DND-41 (cell line): ENCODE measurements at regions not wholly inside any gene's neighbourhood (a gene's known extent, or its start where the extent isn't known, plus 50 kb on each side); places are given as distances from the start of the nearest gene placed in this dataset.

Source experiments
- CTCF ChIP-seq: IDR thresholded peaks from 2 replicates; pipeline ENCODE4 v1.5.1; 2012; ENCODE audit warnings: borderline replicate concordance, low read length, moderate library complexity, mild to moderate bottlenecking; ENCODE audit not compliant: poor library complexity, severe bottlenecking; ENCODE audit errors: extremely low read depth
- EZH2 ChIP-seq: IDR thresholded peaks from 3 replicates; pipeline ENCODE4 v1.6.1; 2012; ENCODE audit warnings: borderline replicate concordance, low read depth, mild to moderate bottlenecking, moderate library complexity, low read length, inconsistent platforms; ENCODE audit not compliant: severe bottlenecking

DNA sequence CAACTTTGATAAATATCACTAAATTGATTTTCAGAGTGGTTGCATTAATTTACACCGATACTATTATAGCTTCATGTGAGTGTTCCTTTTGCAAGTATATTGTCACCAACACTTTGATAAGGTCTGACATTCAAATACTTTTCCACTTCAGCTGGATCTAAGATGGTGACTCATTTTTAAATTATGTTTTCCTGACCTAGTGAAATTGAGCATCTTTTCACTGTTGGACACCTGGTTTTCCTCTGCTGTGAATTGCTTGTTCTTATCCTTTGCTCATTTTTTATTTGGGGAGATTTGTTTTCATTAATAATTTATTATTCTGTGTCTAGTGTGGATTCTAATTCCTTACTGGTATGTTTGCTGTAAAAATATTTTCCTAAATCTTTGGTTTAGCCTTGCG lies 85.2 kb upstream of the PRDM1 start:
- TF ChIP-seq CTCF (no peak), EZH2 (no peak)
